ENCODE measurements at regions not wholly inside any gene's neighbourhood (a gene's known extent, or its start where the extent isn't known, plus 50 kb on each side); places are given as distances from the start of the nearest gene placed in this dataset.

DNA sequence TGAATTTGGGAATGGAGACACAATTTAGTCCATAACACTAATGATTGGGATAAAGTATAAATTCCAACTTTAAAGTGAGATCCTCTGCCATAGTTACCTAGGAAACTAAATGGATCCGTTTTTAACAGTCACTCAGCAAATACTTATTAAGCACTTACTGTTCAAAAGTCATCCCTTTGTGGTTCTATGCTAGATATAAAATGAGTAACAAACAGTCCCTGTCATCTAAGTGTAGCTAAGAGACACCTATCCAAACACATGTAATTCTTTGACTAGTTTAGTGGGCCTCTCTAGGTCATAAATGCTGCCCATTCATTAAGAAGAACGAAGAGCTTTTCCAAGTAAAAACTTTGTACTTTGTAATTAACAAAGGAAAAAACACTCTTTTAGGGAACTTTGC is 244.2 kb upstream of the CDIN1 start:
- TF ChIP-seq, protein P1, sequence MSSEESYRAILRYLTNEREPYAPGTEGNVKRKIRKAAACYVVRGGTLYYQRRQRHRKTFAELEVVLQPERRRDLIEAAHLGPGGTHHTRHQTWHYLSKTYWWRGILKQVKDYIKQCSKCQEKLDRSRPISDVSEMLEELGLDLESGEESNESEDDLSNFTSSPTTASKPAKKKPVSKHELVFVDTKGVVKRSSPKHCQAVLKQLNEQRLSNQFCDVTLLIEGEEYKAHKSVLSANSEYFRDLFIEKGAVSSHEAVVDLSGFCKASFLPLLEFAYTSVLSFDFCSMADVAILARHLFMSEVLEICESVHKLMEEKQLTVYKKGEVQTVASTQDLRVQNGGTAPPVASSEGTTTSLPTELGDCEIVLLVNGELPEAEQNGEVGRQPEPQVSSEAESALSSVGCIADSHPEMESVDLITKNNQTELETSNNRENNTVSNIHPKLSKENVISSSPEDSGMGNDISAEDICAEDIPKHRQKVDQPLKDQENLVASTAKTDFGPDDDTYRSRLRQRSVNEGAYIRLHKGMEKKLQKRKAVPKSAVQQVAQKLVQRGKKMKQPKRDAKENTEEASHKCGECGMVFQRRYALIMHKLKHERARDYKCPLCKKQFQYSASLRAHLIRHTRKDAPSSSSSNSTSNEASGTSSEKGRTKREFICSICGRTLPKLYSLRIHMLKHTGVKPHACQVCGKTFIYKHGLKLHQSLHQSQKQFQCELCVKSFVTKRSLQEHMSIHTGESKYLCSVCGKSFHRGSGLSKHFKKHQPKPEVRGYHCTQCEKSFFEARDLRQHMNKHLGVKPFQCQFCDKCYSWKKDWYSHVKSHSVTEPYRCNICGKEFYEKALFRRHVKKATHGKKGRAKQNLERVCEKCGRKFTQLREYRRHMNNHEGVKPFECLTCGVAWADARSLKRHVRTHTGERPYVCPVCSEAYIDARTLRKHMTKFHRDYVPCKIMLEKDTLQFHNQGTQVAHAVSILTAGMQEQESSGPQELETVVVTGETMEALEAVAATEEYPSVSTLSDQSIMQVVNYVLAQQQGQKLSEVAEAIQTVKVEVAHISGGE (tag by site-specific recombination; conservative IDR thresholded peaks at IDR 0.05; ENCODE audit: low read depth): no peak
- TF ChIP-seq, protein P2, sequence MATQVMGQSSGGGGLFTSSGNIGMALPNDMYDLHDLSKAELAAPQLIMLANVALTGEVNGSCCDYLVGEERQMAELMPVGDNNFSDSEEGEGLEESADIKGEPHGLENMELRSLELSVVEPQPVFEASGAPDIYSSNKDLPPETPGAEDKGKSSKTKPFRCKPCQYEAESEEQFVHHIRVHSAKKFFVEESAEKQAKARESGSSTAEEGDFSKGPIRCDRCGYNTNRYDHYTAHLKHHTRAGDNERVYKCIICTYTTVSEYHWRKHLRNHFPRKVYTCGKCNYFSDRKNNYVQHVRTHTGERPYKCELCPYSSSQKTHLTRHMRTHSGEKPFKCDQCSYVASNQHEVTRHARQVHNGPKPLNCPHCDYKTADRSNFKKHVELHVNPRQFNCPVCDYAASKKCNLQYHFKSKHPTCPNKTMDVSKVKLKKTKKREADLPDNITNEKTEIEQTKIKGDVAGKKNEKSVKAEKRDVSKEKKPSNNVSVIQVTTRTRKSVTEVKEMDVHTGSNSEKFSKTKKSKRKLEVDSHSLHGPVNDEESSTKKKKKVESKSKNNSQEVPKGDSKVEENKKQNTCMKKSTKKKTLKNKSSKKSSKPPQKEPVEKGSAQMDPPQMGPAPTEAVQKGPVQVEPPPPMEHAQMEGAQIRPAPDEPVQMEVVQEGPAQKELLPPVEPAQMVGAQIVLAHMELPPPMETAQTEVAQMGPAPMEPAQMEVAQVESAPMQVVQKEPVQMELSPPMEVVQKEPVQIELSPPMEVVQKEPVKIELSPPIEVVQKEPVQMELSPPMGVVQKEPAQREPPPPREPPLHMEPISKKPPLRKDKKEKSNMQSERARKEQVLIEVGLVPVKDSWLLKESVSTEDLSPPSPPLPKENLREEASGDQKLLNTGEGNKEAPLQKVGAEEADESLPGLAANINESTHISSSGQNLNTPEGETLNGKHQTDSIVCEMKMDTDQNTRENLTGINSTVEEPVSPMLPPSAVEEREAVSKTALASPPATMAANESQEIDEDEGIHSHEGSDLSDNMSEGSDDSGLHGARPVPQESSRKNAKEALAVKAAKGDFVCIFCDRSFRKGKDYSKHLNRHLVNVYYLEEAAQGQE (tag by site-specific recombination; IDR thresholded peaks at IDR 0.05): no peak
- TF ChIP-seq ZNF121 (tag by site-specific recombination; IDR thresholded peaks at IDR 0.05) (no peak), ZBTB26 (tag by site-specific recombination; optimal IDR thresholded peaks at IDR 0.05) (no peak), KLF16 (tag by site-specific recombination; IDR thresholded peaks at IDR 0.05) (no peak), ZNF704 (tag by site-specific recombination; IDR thresholded peaks at IDR 0.05) (no peak), ZNF138 (tag by site-specific recombination; IDR thresholded peaks at IDR 0.05; ENCODE audit: borderline replicate concordance) (no peak), YY1 (tag by site-specific recombination; IDR thresholded peaks at IDR 0.05) (no peak), ELK4 (IDR thresholded peaks at IDR 0.05; ENCODE audit: borderline replicate concordance, low read depth, low read length) (no peak), AEBP2 (tag by site-specific recombination; IDR thresholded peaks at IDR 0.05; ENCODE audit: borderline replicate concordance) (no peak), KLF7 (tag by site-specific recombination; IDR thresholded peaks at IDR 0.05; ENCODE audit: borderline replicate concordance) (no peak), ZNF558 (tag by site-specific recombination; IDR thresholded peaks at IDR 0.05) (no peak)
- TF ChIP-seq, protein P3, sequence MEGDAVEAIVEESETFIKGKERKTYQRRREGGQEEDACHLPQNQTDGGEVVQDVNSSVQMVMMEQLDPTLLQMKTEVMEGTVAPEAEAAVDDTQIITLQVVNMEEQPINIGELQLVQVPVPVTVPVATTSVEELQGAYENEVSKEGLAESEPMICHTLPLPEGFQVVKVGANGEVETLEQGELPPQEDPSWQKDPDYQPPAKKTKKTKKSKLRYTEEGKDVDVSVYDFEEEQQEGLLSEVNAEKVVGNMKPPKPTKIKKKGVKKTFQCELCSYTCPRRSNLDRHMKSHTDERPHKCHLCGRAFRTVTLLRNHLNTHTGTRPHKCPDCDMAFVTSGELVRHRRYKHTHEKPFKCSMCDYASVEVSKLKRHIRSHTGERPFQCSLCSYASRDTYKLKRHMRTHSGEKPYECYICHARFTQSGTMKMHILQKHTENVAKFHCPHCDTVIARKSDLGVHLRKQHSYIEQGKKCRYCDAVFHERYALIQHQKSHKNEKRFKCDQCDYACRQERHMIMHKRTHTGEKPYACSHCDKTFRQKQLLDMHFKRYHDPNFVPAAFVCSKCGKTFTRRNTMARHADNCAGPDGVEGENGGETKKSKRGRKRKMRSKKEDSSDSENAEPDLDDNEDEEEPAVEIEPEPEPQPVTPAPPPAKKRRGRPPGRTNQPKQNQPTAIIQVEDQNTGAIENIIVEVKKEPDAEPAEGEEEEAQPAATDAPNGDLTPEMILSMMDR (tag by site-specific recombination; IDR thresholded peaks at IDR 0.05): no peak
- TF ChIP-seq, protein P4, sequence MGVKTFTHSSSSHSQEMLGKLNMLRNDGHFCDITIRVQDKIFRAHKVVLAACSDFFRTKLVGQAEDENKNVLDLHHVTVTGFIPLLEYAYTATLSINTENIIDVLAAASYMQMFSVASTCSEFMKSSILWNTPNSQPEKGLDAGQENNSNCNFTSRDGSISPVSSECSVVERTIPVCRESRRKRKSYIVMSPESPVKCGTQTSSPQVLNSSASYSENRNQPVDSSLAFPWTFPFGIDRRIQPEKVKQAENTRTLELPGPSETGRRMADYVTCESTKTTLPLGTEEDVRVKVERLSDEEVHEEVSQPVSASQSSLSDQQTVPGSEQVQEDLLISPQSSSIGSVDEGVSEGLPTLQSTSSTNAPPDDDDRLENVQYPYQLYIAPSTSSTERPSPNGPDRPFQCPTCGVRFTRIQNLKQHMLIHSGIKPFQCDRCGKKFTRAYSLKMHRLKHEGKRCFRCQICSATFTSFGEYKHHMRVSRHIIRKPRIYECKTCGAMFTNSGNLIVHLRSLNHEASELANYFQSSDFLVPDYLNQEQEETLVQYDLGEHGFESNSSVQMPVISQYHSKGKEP (tag by site-specific recombination; IDR thresholded peaks at IDR 0.05): no peak

Data from HEK293 (cell line).